ENCODE measurements at regions not wholly inside any gene's neighbourhood (a gene's known extent, or its start where the extent isn't known, plus 50 kb on each side); places are given as distances from the start of the nearest gene placed in this dataset.

GRCh38 chr10:24118246-24118645 lies 90.7 kb upstream of the KIAA1217 start:
- no peak for TF ChIP-seq CTCF (IDR thresholded peaks at IDR 0.05; ENCODE audit: insufficient read depth in 1 of 2, low read depth in 1 of 2, low read length in 1 of 2, severe bottlenecking in 1 of 2, unreplicated experiment in 1 of 2)
- CTCF ChIA-PET = no interaction called here
- POLR2A ChIA-PET = interaction anchor here (0.7 kb wide), 1 partner anchor 71 kb away, joined by 10 read pairs; no protein-coding TSS in a partner anchor
- Mint-ChIP-seq H3K36me3 (ENCODE audit: insufficient read depth, unreplicated experiment) (no peaks in the 10 kb centered on the region), H3K9me3 (ENCODE audit: unreplicated experiment) (no peaks in the 10 kb centered on the region), H3K27me3 (ENCODE audit: insufficient read depth, unreplicated experiment) (peaks cover 24% of the 10 kb centered on the region), H3K4me3 (ENCODE audit: unreplicated experiment) (no peak overlapping the region), H3K4me1 (ENCODE audit: low read depth, unreplicated experiment) (no peaks in the 10 kb centered on the region), H3K27ac (ENCODE audit: unreplicated experiment) (no peak overlapping the region)
- intact Hi-C loops (cut with micrococcal nuclease; ENCODE audit: unreplicated experiment) = no loop called here
- no peak for DNase-seq
- no TSS peak for BruUV-seq (replicated peaks)
- Histone ChIP-seq H3K4me1 (no peaks in the 10 kb centered on the region), H3K36me3 (ENCODE audit: control insufficient read depth, insufficient read depth, low read length) (no peaks in the 10 kb centered on the region), H3K4me3 (ENCODE audit: low read depth, low read length) (no peak overlapping the region), H3K9me3 (no peaks in the 10 kb centered on the region), H3K27me3 (replicated peaks; ENCODE audit: control insufficient read depth, insufficient read depth, low read length) (no peaks in the 10 kb centered on the region)

GRCh38 chr10:24119896-24120295 lies 89.0 kb upstream of the KIAA1217 start:
- H3K27me3 Mint-ChIP-seq (ENCODE audit: insufficient read depth, unreplicated experiment) = peaks cover 22% of the 10 kb centered on the region
- DNase-seq = no peak
- H3K36me3 Mint-ChIP-seq (ENCODE audit: insufficient read depth, unreplicated experiment) = no peaks in the 10 kb centered on the region
- Histone ChIP-seq H3K4me1 (no peaks in the 10 kb centered on the region), H3K9me3 (no peaks in the 10 kb centered on the region), H3K4me3 (ENCODE audit: low read depth, low read length) (no peak overlapping the region), H3K27me3 (replicated peaks; ENCODE audit: control insufficient read depth, insufficient read depth, low read length) (no peaks in the 10 kb centered on the region), H3K36me3 (ENCODE audit: control insufficient read depth, insufficient read depth, low read length) (no peaks in the 10 kb centered on the region)
- no TSS peak for BruUV-seq (replicated peaks)
- no peak overlapping the region for H3K4me3 Mint-ChIP-seq (ENCODE audit: unreplicated experiment)
- no peak overlapping the region for H3K27ac Mint-ChIP-seq (ENCODE audit: unreplicated experiment)
- CTCF ChIA-PET = no interaction called here
- no peaks in the 10 kb centered on the region for H3K4me1 Mint-ChIP-seq (ENCODE audit: low read depth, unreplicated experiment)
- no peaks in the 10 kb centered on the region for H3K9me3 Mint-ChIP-seq (ENCODE audit: unreplicated experiment)
- POLR2A ChIA-PET = no interaction called here
- TF ChIP-seq CTCF (IDR thresholded peaks at IDR 0.05; ENCODE audit: insufficient read depth in 1 of 2, low read depth in 1 of 2, low read length in 1 of 2, severe bottlenecking in 1 of 2, unreplicated experiment in 1 of 2) = no peak
- intact Hi-C loops (cut with micrococcal nuclease; ENCODE audit: unreplicated experiment) = no loop called here

GRCh38 chr10:24120646-24121045 lies 88.3 kb upstream of the KIAA1217 start:
- Histone ChIP-seq H3K4me3 (ENCODE audit: low read depth, low read length) (no peak overlapping the region), H3K27me3 (replicated peaks; ENCODE audit: control insufficient read depth, insufficient read depth, low read length) (no peaks in the 10 kb centered on the region), H3K4me1 (no peaks in the 10 kb centered on the region), H3K36me3 (ENCODE audit: control insufficient read depth, insufficient read depth, low read length) (no peaks in the 10 kb centered on the region), H3K9me3 (no peaks in the 10 kb centered on the region)
- Mint-ChIP-seq H3K9me3 (ENCODE audit: unreplicated experiment) (no peaks in the 10 kb centered on the region), H3K4me3 (ENCODE audit: unreplicated experiment) (no peak overlapping the region), H3K4me1 (ENCODE audit: low read depth, unreplicated experiment) (no peaks in the 10 kb centered on the region), H3K27ac (ENCODE audit: unreplicated experiment) (no peak overlapping the region), H3K36me3 (ENCODE audit: insufficient read depth, unreplicated experiment) (no peaks in the 10 kb centered on the region), H3K27me3 (ENCODE audit: insufficient read depth, unreplicated experiment) (peaks cover 29% of the 10 kb centered on the region)
- CTCF ChIA-PET = no interaction called here
- DNase-seq = no peak
- intact Hi-C loops (cut with micrococcal nuclease; ENCODE audit: unreplicated experiment) = no loop called here
- BruUV-seq (replicated peaks) = no TSS peak
- POLR2A ChIA-PET = no interaction called here
- no peak for TF ChIP-seq CTCF (IDR thresholded peaks at IDR 0.05; ENCODE audit: insufficient read depth in 1 of 2, low read depth in 1 of 2, low read length in 1 of 2, severe bottlenecking in 1 of 2, unreplicated experiment in 1 of 2)

Data from Caco-2 (cell line).